Hepatocyte (in vitro differentiated cells): ENCODE measurements at regions not wholly inside any gene's neighbourhood (a gene's known extent, or its start where the extent isn't known, plus 50 kb on each side); places are given as distances from the start of the nearest gene placed in this dataset.

Experiments used
- DNase-seq: peaks from one replicate; pipeline ENCODE4 v3.0.0-alpha.2; 2016; ENCODE audit warnings: low spot score
- H2AFZ ChIP-seq: fragments of 200-600 bp; sonication (generic); 2 replicates; pipeline ENCODE4 v1.6.0; 2016; ENCODE audit warnings: antibody characterized with exemption, mild to moderate bottlenecking
- H3K27ac ChIP-seq: fragments of 200-600 bp; sonication (generic); 2 replicates; pipeline ENCODE4 v1.5.1; 2016; ENCODE audit warnings: mild to moderate bottlenecking
- H3K27me3 ChIP-seq: fragments of 200-600 bp; sonication (generic); 2 replicates; pipeline ENCODE4 v1.6.1; 2016
- H3K36me3 ChIP-seq: fragments of 200-600 bp; sonication (generic); replicated peaks from 2 replicates; pipeline ENCODE4 v1.5.1; 2016; ENCODE audit warnings: low read depth; ENCODE audit not compliant: insufficient read depth
- H3K4me1 ChIP-seq: fragments of 200-600 bp; sonication (generic); 2 replicates; pipeline ENCODE4 v1.5.1; 2016; ENCODE audit warnings: mild to moderate bottlenecking, moderate library complexity; ENCODE audit not compliant: insufficient read depth
- H3K4me2 ChIP-seq: fragments of 200-600 bp; sonication (generic); 2 replicates; pipeline ENCODE4 v1.6.0; 2016
- H3K4me3 ChIP-seq: fragments of 200-600 bp; sonication (generic); 2 replicates; pipeline ENCODE4 v1.5.1; 2016; ENCODE audit warnings: mild to moderate bottlenecking
- H3K79me2 ChIP-seq: fragments of 200-600 bp; sonication (generic); 2 replicates; pipeline ENCODE4 v1.6.0; 2017; ENCODE audit warnings: mild to moderate bottlenecking
- H3K9me2 ChIP-seq: fragments of 200-600 bp; sonication (generic); replicated peaks from 2 replicates; pipeline ENCODE4 v1.6.0; 2017; ENCODE audit warnings: mild to moderate bottlenecking; ENCODE audit not compliant: insufficient read depth
- H3K9me3 ChIP-seq: fragments of 200-600 bp; sonication (generic); 2 replicates; pipeline ENCODE4 v1.5.1; 2016; ENCODE audit warnings: low read depth, mild to moderate bottlenecking
- H4K20me1 ChIP-seq: fragments of 200-600 bp; sonication (generic); 2 replicates; pipeline ENCODE4 v1.6.0; 2016; ENCODE audit warnings: mild to moderate bottlenecking; ENCODE audit not compliant: insufficient read depth, poor library complexity, severe bottlenecking
- CTCF ChIP-seq: fragments of 200-600 bp; sonication (generic); IDR thresholded peaks from 2 replicates; pipeline ENCODE4 v1.5.1; 2016; ENCODE audit warnings: antibody characterized with exemption, mild to moderate bottlenecking; ENCODE audit not compliant: poor library complexity
- EZH2 ChIP-seq: fragments of 200-600 bp; sonication (generic); IDR thresholded peaks from 2 replicates; pipeline ENCODE4 v1.6.1; 2016; ENCODE audit warnings: antibody characterized with exemption, mild to moderate bottlenecking, borderline replicate concordance
- EZH2phosphoT487 ChIP-seq: fragments of 200-600 bp; sonication (generic); IDR thresholded peaks from one replicate; pipeline ENCODE4 v1.6.1; 2018; ENCODE audit warnings: antibody characterized with exemption, mild to moderate bottlenecking, low read depth, moderate library complexity; ENCODE audit not compliant: unreplicated experiment, severe bottlenecking
- WGBS: methylation state at CpG from one replicate; pipeline ENCODE4 v1.1.6; 2016; ENCODE audit warnings: low lambda C conversion rate; ENCODE audit errors: missing lambda C conversion rate; 5-methylcytosine and 5-hydroxymethylcytosine counted together

GRCh38 chr12:66877925-66878324 lies 199.0 kb upstream of the GRIP1 start:
- H3K9me3 ChIP-seq: no peaks in the 10 kb centered on the region
- no peak for TF ChIP-seq EZH2
- TF ChIP-seq CTCF: no peak
- no peak for TF ChIP-seq EZH2phosphoT487
- no peaks in the 10 kb centered on the region for H3K27me3 ChIP-seq
- H3K36me3 ChIP-seq: no peaks in the 10 kb centered on the region
- H3K4me3 ChIP-seq: no peak overlapping the region
- H3K4me2 ChIP-seq: no peak overlapping the region
- H3K79me2 ChIP-seq: no peaks in the 10 kb centered on the region
- no peak overlapping the region for H3K27ac ChIP-seq
- H3K4me1 ChIP-seq: peaks cover 5% of the 10 kb centered on the region
- no peaks in the 10 kb centered on the region for H3K9me2 ChIP-seq
- DNase-seq: no peak
- no peaks in the 10 kb centered on the region for H4K20me1 ChIP-seq
- H2AFZ ChIP-seq: no peak overlapping the region

GRCh38 chr12:66879409-66879808 lies 200.5 kb upstream of the GRIP1 start:
- no peaks in the 10 kb centered on the region for H3K79me2 ChIP-seq
- H4K20me1 ChIP-seq: no peaks in the 10 kb centered on the region
- H3K36me3 ChIP-seq: no peaks in the 10 kb centered on the region
- H3K4me1 ChIP-seq: peaks cover 5% of the 10 kb centered on the region
- no peaks in the 10 kb centered on the region for H3K9me3 ChIP-seq
- no peaks in the 10 kb centered on the region for H3K9me2 ChIP-seq
- no peak overlapping the region for H2AFZ ChIP-seq
- no peak overlapping the region for H3K4me3 ChIP-seq
- no peak overlapping the region for H3K4me2 ChIP-seq
- no peaks in the 10 kb centered on the region for H3K27me3 ChIP-seq
- H3K27ac ChIP-seq: no peak overlapping the region
- no peak for TF ChIP-seq EZH2phosphoT487
- TF ChIP-seq EZH2: no peak
- TF ChIP-seq CTCF: no peak
- DNase-seq: no peak
- 61% methylated on average over 4 of the region's 4 CpGs for WGBS

GRCh38 chr12:66881386-66881785 lies 202.5 kb upstream of the GRIP1 start:
- Histone ChIP-seq H3K9me2 (no peaks in the 10 kb centered on the region), H3K36me3 (no peaks in the 10 kb centered on the region), H4K20me1 (no peaks in the 10 kb centered on the region), H3K4me2 (no peak overlapping the region), H3K4me3 (no peak overlapping the region), H3K27ac (no peak overlapping the region), H3K27me3 (no peaks in the 10 kb centered on the region), H3K9me3 (no peaks in the 10 kb centered on the region), H3K4me1 (peaks cover 5% of the 10 kb centered on the region), H3K79me2 (no peaks in the 10 kb centered on the region), H2AFZ (no peak overlapping the region)
- no peak for DNase-seq
- TF ChIP-seq EZH2 (no peak), EZH2phosphoT487 (no peak), CTCF (no peak)

GRCh38 chr12:66884091-66884490 lies 205.2 kb upstream of the GRIP1 start:
- Histone ChIP-seq H3K27ac (no peak overlapping the region), H3K9me2 (no peaks in the 10 kb centered on the region), H2AFZ (no peak overlapping the region), H3K4me3 (no peak overlapping the region), H3K4me2 (no peak overlapping the region), H3K27me3 (no peaks in the 10 kb centered on the region), H3K36me3 (no peaks in the 10 kb centered on the region), H3K9me3 (no peaks in the 10 kb centered on the region), H4K20me1 (no peaks in the 10 kb centered on the region), H3K79me2 (no peaks in the 10 kb centered on the region), H3K4me1 (peaks cover 5% of the 10 kb centered on the region)
- no peak for DNase-seq
- WGBS: 85% methylated on average over 11 of the region's 11 CpGs
- no peak for TF ChIP-seq EZH2
- TF ChIP-seq CTCF: no peak
- no peak for TF ChIP-seq EZH2phosphoT487
